Progenitor cell of endocrine pancreas (in vitro differentiated cells): ENCODE measurements at regions not wholly inside any gene's neighbourhood (a gene's known extent, or its start where the extent isn't known, plus 50 kb on each side); places are given as distances from the start of the nearest gene placed in this dataset.

Source experiments
- DNase-seq: peaks from one replicate; pipeline ENCODE4 v3.0.0; 2021; ENCODE audit warnings: low spot score; ENCODE audit not compliant: unreplicated experiment
- H3K27ac Mint-ChIP-seq: 2 replicates; pipeline ENCODE4 v1.8.0; 2021; ENCODE audit warnings: mild to moderate bottlenecking, moderate library complexity, mixed read lengths
- H3K27me3 Mint-ChIP-seq: 2 replicates; pipeline ENCODE4 v1.8.0; 2021; ENCODE audit warnings: mixed read lengths
- H3K36me3 Mint-ChIP-seq: 2 replicates; pipeline ENCODE4 v1.8.0; 2022; ENCODE audit warnings: mixed read lengths; ENCODE audit not compliant: insufficient read depth
- H3K4me1 Mint-ChIP-seq: 2 replicates; pipeline ENCODE4 v1.8.0; 2021; ENCODE audit warnings: low read depth, mixed read lengths
- H3K4me3 Mint-ChIP-seq: 2 replicates; pipeline ENCODE4 v1.8.0; 2021; ENCODE audit warnings: low read depth, mild to moderate bottlenecking, moderate library complexity, mixed read lengths
- H3K9me3 Mint-ChIP-seq: 2 replicates; pipeline ENCODE4 v1.8.0; 2021; ENCODE audit warnings: low read depth, mixed read lengths
- CTCF ChIP-seq: fragments of 200-600 bp; sonication (generic); IDR thresholded peaks from one replicate; pipeline ENCODE4 v1.5.0; 2021; ENCODE audit warnings: antibody characterized with exemption, mild to moderate bottlenecking; ENCODE audit not compliant: unreplicated experiment

GRCh38 chr2:76506538-76506937, 795.8 kb upstream of the GCFC2 start:
- H3K36me3 Mint-ChIP-seq, result no peaks in the 10 kb centered on the region
- H3K4me3 Mint-ChIP-seq, result no peak overlapping the region
- no peaks in the 10 kb centered on the region for H3K9me3 Mint-ChIP-seq
- H3K27me3 Mint-ChIP-seq, result no peaks in the 10 kb centered on the region
- H3K4me1 Mint-ChIP-seq, result no peaks in the 10 kb centered on the region
- TF ChIP-seq CTCF, result no peak
- H3K27ac Mint-ChIP-seq, result no peak overlapping the region
- DNase-seq, result no peak

DNA sequence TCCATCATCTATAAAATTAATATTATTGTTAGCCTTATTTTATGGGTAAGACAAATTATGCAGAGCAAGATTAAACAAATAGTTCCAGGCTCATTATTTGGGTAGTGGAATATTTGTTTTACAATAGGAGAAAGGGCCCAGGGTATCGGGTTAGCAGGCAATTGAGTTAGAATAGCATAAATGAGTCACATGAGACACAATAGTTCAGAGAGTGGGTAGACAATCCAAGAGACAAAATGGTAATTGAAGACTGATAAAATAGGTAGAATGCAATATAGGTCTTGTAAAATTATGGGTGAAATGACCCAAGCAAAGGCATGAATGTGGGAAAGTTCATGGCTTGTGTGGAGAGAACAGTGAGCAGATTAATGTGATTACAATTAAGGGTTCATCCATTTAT, 790.9 kb upstream of the GCFC2 start:
- H3K9me3 Mint-ChIP-seq, result no peaks in the 10 kb centered on the region
- no peak overlapping the region for H3K4me3 Mint-ChIP-seq
- no peaks in the 10 kb centered on the region for H3K36me3 Mint-ChIP-seq
- H3K4me1 Mint-ChIP-seq, result peaks cover 2% of the 10 kb centered on the region
- H3K27ac Mint-ChIP-seq, result no peak overlapping the region
- no peak for TF ChIP-seq CTCF
- H3K27me3 Mint-ChIP-seq, result no peaks in the 10 kb centered on the region
- DNase-seq, result no peak

GRCh38 chr2:76498360-76498759, 787.6 kb upstream of the GCFC2 start:
- no peak for TF ChIP-seq CTCF
- H3K9me3 Mint-ChIP-seq, result no peaks in the 10 kb centered on the region
- no peak overlapping the region for H3K27ac Mint-ChIP-seq
- H3K27me3 Mint-ChIP-seq, result no peaks in the 10 kb centered on the region
- no peak overlapping the region for H3K4me3 Mint-ChIP-seq
- peaks cover 8% of the 10 kb centered on the region for H3K4me1 Mint-ChIP-seq
- H3K36me3 Mint-ChIP-seq, result no peaks in the 10 kb centered on the region
- DNase-seq, result no peak

- no peak for DNase-seq
- no peak for TF ChIP-seq CTCF
- no peak overlapping the region for H3K4me3 Mint-ChIP-seq
- peaks cover 3% of the 10 kb centered on the region for H3K27me3 Mint-ChIP-seq
- no peaks in the 10 kb centered on the region for H3K9me3 Mint-ChIP-seq
- H3K4me1 Mint-ChIP-seq, result peaks cover 6% of the 10 kb centered on the region
- no peaks in the 10 kb centered on the region for H3K36me3 Mint-ChIP-seq
- no peak overlapping the region for H3K27ac Mint-ChIP-seq
These were observed 780.8 kb upstream of the GCFC2 start for GRCh38 chr2:76491503-76491902.

- no peaks in the 10 kb centered on the region for H3K36me3 Mint-ChIP-seq
- no peaks in the 10 kb centered on the region for H3K9me3 Mint-ChIP-seq
- H3K4me1 Mint-ChIP-seq, result no peaks in the 10 kb centered on the region
- no peak overlapping the region for H3K27ac Mint-ChIP-seq
- H3K4me3 Mint-ChIP-seq, result no peak overlapping the region
- no peak for TF ChIP-seq CTCF
- no peak for DNase-seq
- no peaks in the 10 kb centered on the region for H3K27me3 Mint-ChIP-seq
These were observed 767.7 kb upstream of the GCFC2 start for GRCh38 chr2:76478266-76479035.
